SU-DHL-6 (cell line): ENCODE measurements at regions not wholly inside any gene's neighbourhood (a gene's known extent, or its start where the extent isn't known, plus 50 kb on each side); places are given as distances from the start of the nearest gene placed in this dataset.

ENCODE experiments used
- H2AFZ ChIP-seq: fragments of 200-600 bp; sonication (generic); 2 replicates; pipeline ENCODE4 v1.6.1; 2014; ENCODE audit warnings: low read depth, mild to moderate bottlenecking, moderate library complexity, mixed read lengths, antibody characterized with exemption, low read length; ENCODE audit not compliant: severe bottlenecking
- H3F3A ChIP-seq: fragments of 200-600 bp; shearing (Covaris generic); 2 replicates; pipeline ENCODE4 v1.6.0; 2016; ENCODE audit warnings: antibody characterized with exemption, mild to moderate bottlenecking; ENCODE audit not compliant: insufficient read depth
- H3K27ac ChIP-seq: fragments of 200-600 bp; sonication (generic); 2 replicates; pipeline ENCODE4 v1.5.1; 2016; ENCODE audit warnings: low read depth, mild to moderate bottlenecking, low read length, moderate library complexity, mixed read lengths
- H3K27me3 ChIP-seq: fragments of 200-600 bp; sonication (generic), shearing (Covaris generic); 2 replicates; pipeline ENCODE4 v1.6.0; 2014; ENCODE audit warnings: mild to moderate bottlenecking, low read length
- H3K36me3 ChIP-seq: fragments of 200-600 bp; sonication (generic); 2 replicates; pipeline ENCODE4 v1.6.1; 2014; ENCODE audit warnings: mild to moderate bottlenecking, low read length, mixed read lengths
- H3K4me2 ChIP-seq: fragments of 300-600, 200-600 bp; shearing (Covaris generic), sonication (generic); 2 replicates; pipeline ENCODE4 v1.6.0; 2014; ENCODE audit warnings: low read length, low read depth, mild to moderate bottlenecking; ENCODE audit not compliant: poor library complexity, severe bottlenecking
- H3K4me3 ChIP-seq: fragments of 200-600 bp; sonication (generic); 2 replicates; pipeline ENCODE4 v1.5.1; 2014; ENCODE audit warnings: antibody characterized with exemption, low read length, mild to moderate bottlenecking, mixed read lengths; ENCODE audit not compliant: insufficient read depth, poor library complexity, severe bottlenecking
- H3K79me2 ChIP-seq: fragments of 200-600 bp; sonication (generic); 2 replicates; pipeline ENCODE4 v1.6.1; 2014; ENCODE audit warnings: mild to moderate bottlenecking, low read length, moderate library complexity; ENCODE audit not compliant: insufficient read depth
- H3K9ac ChIP-seq: fragments of 200-600 bp; sonication (generic); 2 replicates; pipeline ENCODE4 v1.7.0; 2014; ENCODE audit warnings: mild to moderate bottlenecking, low read length
- H3K9me2 ChIP-seq: fragments of 200-600 bp; sonication (generic); replicated peaks from 2 replicates; pipeline ENCODE4 v1.6.1; 2014; ENCODE audit warnings: low read length; ENCODE audit not compliant: insufficient read depth
- H3K9me3 ChIP-seq: fragments of 200-600 bp; sonication (generic); 2 replicates; pipeline ENCODE4 v1.6.1; 2014; ENCODE audit warnings: low read length, mixed read lengths; ENCODE audit not compliant: insufficient read depth
- H4K20me1 ChIP-seq: fragments of 200-600 bp; sonication (generic); 2 replicates; pipeline ENCODE4 v1.6.1; 2014; ENCODE audit warnings: low read depth, mild to moderate bottlenecking, antibody characterized with exemption, low read length, moderate library complexity, mixed read lengths
- CTCF ChIP-seq: fragments of 200-600 bp; sonication (generic); IDR thresholded peaks from one replicate; pipeline ENCODE4 v1.5.1; 2017; ENCODE audit warnings: antibody characterized with exemption, mild to moderate bottlenecking, low read length, moderate library complexity; ENCODE audit not compliant: insufficient read depth, poor library complexity, severe bottlenecking
- EZH2phosphoT487 ChIP-seq: fragments of 200-600 bp; sonication (generic), shearing (Covaris generic); conservative IDR thresholded peaks from 2 replicates; pipeline ENCODE4 v1.6.1; 2018; ENCODE audit warnings: mild to moderate bottlenecking, antibody characterized with exemption, low read length, moderate library complexity, mixed read lengths

- Histone ChIP-seq H3F3A (no peaks in the 10 kb centered on the region), H3K27ac (no peak overlapping the region), H3K36me3 (no peaks in the 10 kb centered on the region), H4K20me1 (no peaks in the 10 kb centered on the region), H3K9me2 (no peaks in the 10 kb centered on the region), H3K4me2 (no peak overlapping the region), H3K4me3 (no peak overlapping the region), H3K79me2 (no peaks in the 10 kb centered on the region), H3K9ac (no peak overlapping the region), H3K27me3 (no peaks in the 10 kb centered on the region), H2AFZ (no peak overlapping the region), H3K9me3 (no peaks in the 10 kb centered on the region)
- no peak for TF ChIP-seq CTCF
- no peak for TF ChIP-seq EZH2phosphoT487
These were observed 431.6 kb downstream of the PTPRU start for GRCh38 chr1:29667951-29668350.

- no peak overlapping the region for H2AFZ ChIP-seq
- H4K20me1 ChIP-seq: no peaks in the 10 kb centered on the region
- H3K4me3 ChIP-seq: no peak overlapping the region
- no peak overlapping the region for H3K4me2 ChIP-seq
- TF ChIP-seq EZH2phosphoT487 (no peak), CTCF (no peak)
- no peaks in the 10 kb centered on the region for H3K9me3 ChIP-seq
- H3K27ac ChIP-seq: no peak overlapping the region
- H3F3A ChIP-seq: no peaks in the 10 kb centered on the region
- H3K27me3 ChIP-seq: no peaks in the 10 kb centered on the region
- no peaks in the 10 kb centered on the region for H3K9me2 ChIP-seq
- H3K9ac ChIP-seq: no peak overlapping the region
- no peaks in the 10 kb centered on the region for H3K36me3 ChIP-seq
- H3K79me2 ChIP-seq: no peaks in the 10 kb centered on the region
These were observed 428.4 kb downstream of the PTPRU start for GRCh38 chr1:29664711-29665110.

- Histone ChIP-seq H3F3A (no peaks in the 10 kb centered on the region), H3K4me2 (no peak overlapping the region)
These were observed 422.4 kb downstream of the PTPRU start for GRCh38 chr1:29658688-29659087.

More at GRCh38 chr1:29658688-29659087, 422.4 kb downstream of the PTPRU start:
- Histone ChIP-seq H3K9ac (no peak overlapping the region), H2AFZ (no peak overlapping the region), H3K4me3 (no peak overlapping the region), H3K9me3 (no peaks in the 10 kb centered on the region), H3K27me3 (no peaks in the 10 kb centered on the region), H3K27ac (no peak overlapping the region), H3K79me2 (no peaks in the 10 kb centered on the region), H3K36me3 (no peaks in the 10 kb centered on the region), H4K20me1 (no peaks in the 10 kb centered on the region), H3K9me2 (no peaks in the 10 kb centered on the region)
- TF ChIP-seq EZH2phosphoT487 (no peak), CTCF (no peak)
